Breast epithelium (tissue), 4 donors: ENCODE measurements at regions not wholly inside any gene's neighbourhood (a gene's known extent, or its start where the extent isn't known, plus 50 kb on each side); places are given as distances from the start of the nearest gene placed in this dataset.

Experiments
- DNase-seq, 2 donors: peaks; one replicate each; pipeline ENCODE4 v3.0.0-alpha.2; 2019; ENCODE audit warnings: low spot score in 2 of 2
- H3K27ac ChIP-seq, 2 donors: fragments of 200-600 bp; sonication (generic) in 1 of 2; one replicate each; pipeline ENCODE4 v1.5.1; 2016 to 2019; ENCODE audit warnings: mild to moderate bottlenecking in 1 of 2
- H3K27me3 ChIP-seq, 2 donors: fragments of 200-600 bp; sonication (generic) in 1 of 2; one replicate each; pipeline versions ENCODE4 v1.5.1 to v1.6.0; 2017 to 2019; ENCODE audit warnings: control low read depth in 1 of 2, mild to moderate bottlenecking in 1 of 2
- H3K36me3 ChIP-seq: fragments of 200-600 bp; one replicate; pipeline ENCODE4 v1.5.1; 2019
- H3K4me1 ChIP-seq, 2 donors: fragments of 200-600 bp; sonication (generic); one replicate each; pipeline ENCODE4 v1.5.1; 2016 to 2019; ENCODE audit warnings: control low read depth in 1 of 2
- H3K4me3 ChIP-seq, 3 donors: fragments of 200-600 bp; sonication (generic); 1 replicate in 2 of 3; 2 replicates in 1 of 3; pipeline ENCODE4 v1.5.1; 2016 to 2019; ENCODE audit warnings: mild to moderate bottlenecking in 3 of 3, moderate library complexity in 2 of 3
- H3K9me3 ChIP-seq, 2 donors: fragments of 200-600 bp; sonication (generic) in 1 of 2; one replicate each; pipeline ENCODE4 v1.5.1; 2016 to 2019; ENCODE audit warnings: control low read depth in 1 of 2
- POLR2A ChIP-seq: fragments of 450-650 bp; IDR thresholded peaks from one replicate; pipeline ENCODE4 v1.6.1; 2016; ENCODE audit warnings: antibody characterized with exemption, mild to moderate bottlenecking, moderate library complexity
- POLR2AphosphoS5 ChIP-seq, 3 donors: sonication (generic); formaldehyde crosslinking; IDR thresholded peaks; one replicate each; pipeline ENCODE4 v1.6.1; 2017; ENCODE audit warnings: antibody characterized with exemption in 3 of 3
- intact Hi-C: fragments of 100-400 bp; cut with DNase I; formaldehyde crosslinking; loops from one replicate; pipeline ENCODE4 v1.15.1; 2023; ENCODE audit warnings: low total_unique reads
- TF ChIP-seq, protein P1 (sequence below), 3 donors: fragments of 450-650 bp; IDR thresholded peaks; one replicate each; pipeline ENCODE4 v1.5.1; 2016 to 2017; ENCODE audit warnings: antibody characterized with exemption in 3 of 3, mild to moderate bottlenecking in 3 of 3, moderate library complexity in 3 of 3

DNA sequence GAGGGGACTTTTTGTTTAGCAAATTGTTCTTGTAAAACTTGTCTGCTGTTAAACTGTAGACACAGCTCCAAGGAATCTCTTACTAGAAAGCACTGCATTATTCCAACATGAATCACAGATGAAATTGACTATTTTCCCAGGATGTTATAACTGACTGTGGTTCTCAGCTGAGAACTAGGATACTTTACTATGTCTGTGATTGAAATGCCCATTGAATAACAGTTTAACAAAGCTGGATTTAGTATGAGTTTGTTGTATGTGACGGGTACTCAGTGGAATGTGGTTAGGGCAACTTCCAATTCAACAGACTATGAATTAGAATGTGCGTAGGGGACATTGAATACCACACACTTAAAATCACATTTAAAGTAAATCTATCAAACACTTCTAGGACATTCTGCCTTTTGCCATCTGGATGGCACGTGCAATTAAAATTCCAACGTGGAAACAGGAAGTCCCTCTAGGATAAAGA lies 193.4 kb upstream of the PREP start:
- Histone ChIP-seq H3K4me1 (peaks cover 3 to 5% of the 10 kb centered on the region in 2 donors), H3K36me3 (no peaks in the 10 kb centered on the region), H3K27me3 (no peaks in the 10 kb centered on the region), H3K27ac (peak overlapping the region in 1 of 2 donors; percentile 33), H3K4me3 (no peak overlapping the region), H3K9me3 (no peaks in the 10 kb centered on the region)
- DNase-seq = no peak
- no peak for TF ChIP-seq POLR2AphosphoS5 (IDR thresholded peaks at IDR 0.05)
- intact Hi-C loops = no loop called here

DNA sequence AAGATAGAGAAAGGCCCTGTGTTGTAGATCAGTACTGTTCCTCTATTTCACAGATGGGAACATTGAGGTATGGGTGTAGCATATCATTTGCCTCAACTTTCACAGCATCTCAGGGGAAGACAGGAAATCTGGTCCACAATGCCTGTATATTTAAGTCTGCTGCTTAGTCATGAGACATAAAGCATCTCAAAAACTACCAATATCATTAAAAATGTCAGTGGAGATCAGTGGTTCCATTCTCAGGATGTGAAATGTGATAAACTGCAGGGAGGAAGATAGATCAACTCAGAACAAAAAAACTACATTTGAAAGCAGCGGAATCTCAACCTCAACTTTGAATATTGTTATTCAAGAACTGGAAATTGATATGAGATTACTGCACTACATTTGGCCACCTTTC lies 192.9 kb upstream of the PREP start:
- no peak overlapping the region for H3K4me3 ChIP-seq
- H3K9me3 ChIP-seq = no peaks in the 10 kb centered on the region
- peaks cover 0 to 5% of the 10 kb centered on the region in 2 donors for H3K4me1 ChIP-seq
- no peak for DNase-seq
- intact Hi-C loops = no loop called here
- H3K36me3 ChIP-seq = no peaks in the 10 kb centered on the region
- no peak overlapping the region for H3K27ac ChIP-seq
- no peaks in the 10 kb centered on the region for H3K27me3 ChIP-seq
- TF ChIP-seq POLR2AphosphoS5 (IDR thresholded peaks at IDR 0.05) = no peak
- TF ChIP-seq, protein P1, sequence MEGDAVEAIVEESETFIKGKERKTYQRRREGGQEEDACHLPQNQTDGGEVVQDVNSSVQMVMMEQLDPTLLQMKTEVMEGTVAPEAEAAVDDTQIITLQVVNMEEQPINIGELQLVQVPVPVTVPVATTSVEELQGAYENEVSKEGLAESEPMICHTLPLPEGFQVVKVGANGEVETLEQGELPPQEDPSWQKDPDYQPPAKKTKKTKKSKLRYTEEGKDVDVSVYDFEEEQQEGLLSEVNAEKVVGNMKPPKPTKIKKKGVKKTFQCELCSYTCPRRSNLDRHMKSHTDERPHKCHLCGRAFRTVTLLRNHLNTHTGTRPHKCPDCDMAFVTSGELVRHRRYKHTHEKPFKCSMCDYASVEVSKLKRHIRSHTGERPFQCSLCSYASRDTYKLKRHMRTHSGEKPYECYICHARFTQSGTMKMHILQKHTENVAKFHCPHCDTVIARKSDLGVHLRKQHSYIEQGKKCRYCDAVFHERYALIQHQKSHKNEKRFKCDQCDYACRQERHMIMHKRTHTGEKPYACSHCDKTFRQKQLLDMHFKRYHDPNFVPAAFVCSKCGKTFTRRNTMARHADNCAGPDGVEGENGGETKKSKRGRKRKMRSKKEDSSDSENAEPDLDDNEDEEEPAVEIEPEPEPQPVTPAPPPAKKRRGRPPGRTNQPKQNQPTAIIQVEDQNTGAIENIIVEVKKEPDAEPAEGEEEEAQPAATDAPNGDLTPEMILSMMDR (IDR thresholded peaks at IDR 0.05) = no peak
- TF ChIP-seq POLR2A = no peak

DNA sequence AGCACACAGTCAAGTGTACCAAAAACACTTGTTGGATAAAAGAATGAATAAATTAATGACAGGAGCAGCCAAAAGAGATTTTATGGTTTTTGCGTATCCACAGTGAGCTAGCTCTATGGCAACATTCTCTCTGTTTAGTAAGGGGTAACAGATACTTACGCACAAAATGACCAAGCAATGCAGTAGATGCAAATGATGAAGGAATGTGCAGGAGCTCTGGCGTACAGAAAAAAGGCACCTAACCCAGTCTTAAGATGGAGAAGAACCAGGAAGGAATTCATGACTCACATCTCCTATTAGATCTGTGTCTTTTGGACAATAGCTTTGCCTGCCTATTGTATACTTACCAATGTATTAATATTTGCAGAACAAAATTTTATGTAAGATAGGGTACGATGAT lies 191.9 kb upstream of the PREP start:
- peaks cover 0 to 5% of the 10 kb centered on the region in 2 donors for H3K4me1 ChIP-seq
- H3K36me3 ChIP-seq = no peaks in the 10 kb centered on the region
- DNase-seq = no peak
- TF ChIP-seq, protein P1 (IDR thresholded peaks at IDR 0.05) = no peak
- TF ChIP-seq POLR2AphosphoS5 (IDR thresholded peaks at IDR 0.05) (no peak), POLR2A (no peak)
- no peaks in the 10 kb centered on the region for H3K27me3 ChIP-seq
- no peak overlapping the region for H3K4me3 ChIP-seq
- intact Hi-C loops = no loop called here
- H3K9me3 ChIP-seq = no peaks in the 10 kb centered on the region
- H3K27ac ChIP-seq = no peak overlapping the region

DNA sequence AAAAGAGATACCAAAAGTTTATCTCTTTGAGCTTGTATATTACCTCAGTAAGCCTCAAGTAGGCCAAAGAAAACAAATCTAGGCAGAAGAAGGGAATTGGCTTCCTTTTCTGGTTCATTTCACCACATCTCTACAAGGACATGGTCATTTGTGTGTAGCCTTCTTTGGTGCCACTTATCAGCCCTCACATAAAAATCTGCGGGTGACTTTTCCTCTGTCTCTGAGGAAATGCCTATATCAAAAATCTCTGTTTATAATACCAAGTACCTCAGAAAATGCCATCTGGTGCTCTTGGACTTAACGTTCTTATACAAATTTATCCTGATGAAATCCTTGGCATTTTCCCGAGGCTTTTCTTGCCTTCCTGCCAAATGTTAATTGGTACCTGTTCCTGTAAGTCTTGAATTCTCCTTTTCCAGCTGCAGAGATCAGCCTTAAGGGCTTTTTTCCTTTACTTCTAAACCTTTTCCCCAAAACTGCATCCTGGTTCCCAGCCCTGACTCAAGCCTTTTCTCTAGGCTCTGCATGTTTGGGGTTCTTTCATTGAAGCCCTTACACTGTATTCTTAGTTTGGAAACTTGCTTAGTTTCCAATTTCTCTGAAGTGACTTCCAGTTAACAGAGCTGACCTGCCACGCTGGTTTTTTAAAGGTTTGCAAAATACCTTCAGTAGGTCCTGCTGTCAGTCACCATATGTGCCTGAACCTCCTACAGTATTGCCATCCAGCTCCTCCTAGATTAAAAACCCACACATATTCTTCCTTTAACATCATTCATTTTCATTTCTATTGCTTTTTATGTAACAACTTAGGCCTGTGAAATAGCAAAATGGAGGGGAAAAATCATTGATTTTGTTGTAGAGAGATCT lies 191.2 kb upstream of the PREP start:
- Histone ChIP-seq H3K27me3 (no peaks in the 10 kb centered on the region), H3K27ac (peak overlapping the region; percentile 26 to 44)
- intact Hi-C loops = no loop called here

DNA sequence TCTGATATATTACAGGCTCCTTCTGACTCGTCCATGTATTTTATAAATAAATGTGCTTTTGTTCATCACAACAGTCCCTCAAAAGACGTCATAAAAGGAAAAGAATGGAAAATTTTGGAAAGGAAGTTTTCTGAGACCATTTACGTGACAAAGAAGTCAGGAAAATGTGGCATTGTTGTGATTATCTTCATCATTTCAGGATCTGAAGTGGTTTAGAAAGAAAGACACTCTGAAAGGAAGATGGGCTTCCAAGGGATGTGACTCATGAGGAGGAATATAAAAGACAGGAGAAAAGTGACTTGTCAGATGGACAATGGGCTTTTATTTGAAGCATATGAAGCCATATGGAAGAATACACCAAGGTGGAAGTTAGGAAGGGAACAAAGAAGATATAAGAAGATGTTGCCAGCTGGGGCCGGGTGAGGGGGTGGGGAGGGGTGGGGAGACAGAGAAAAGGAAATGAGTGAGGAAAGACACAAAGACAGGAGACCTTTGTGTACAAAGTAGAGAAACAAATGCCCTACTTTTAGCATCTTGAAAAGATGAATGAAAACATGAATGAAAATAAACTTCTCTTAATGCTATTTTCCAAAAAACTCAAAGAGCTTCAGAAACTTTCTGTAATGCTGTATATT lies 190.3 kb upstream of the PREP start:
- no peak overlapping the region for H3K4me3 ChIP-seq
- peaks cover 0 to 5% of the 10 kb centered on the region in 2 donors for H3K4me1 ChIP-seq
- no peak for DNase-seq
- intact Hi-C loops = no loop called here
- peak overlapping the region in 1 of 2 donors; percentile 26 for H3K27ac ChIP-seq
- H3K27me3 ChIP-seq = no peaks in the 10 kb centered on the region
- TF ChIP-seq POLR2AphosphoS5 (IDR thresholded peaks at IDR 0.05) = no peak
- TF ChIP-seq, protein P1 (IDR thresholded peaks at IDR 0.05) = no peak
- TF ChIP-seq POLR2A = no peak
- H3K36me3 ChIP-seq = no peaks in the 10 kb centered on the region
- no peaks in the 10 kb centered on the region for H3K9me3 ChIP-seq

More for the DNA sequence above, 191.2 kb upstream of the PREP start:
- H3K36me3 ChIP-seq = no peaks in the 10 kb centered on the region
- no peak for TF ChIP-seq POLR2A
- no peak for TF ChIP-seq POLR2AphosphoS5 (IDR thresholded peaks at IDR 0.05)
- TF ChIP-seq, protein P1 (IDR thresholded peaks at IDR 0.05) = no peak
- no peak overlapping the region for H3K4me3 ChIP-seq
- peaks cover 0 to 5% of the 10 kb centered on the region in 2 donors for H3K4me1 ChIP-seq
- DNase-seq = no peak
- no peaks in the 10 kb centered on the region for H3K9me3 ChIP-seq
